Right lobe of liver (tissue), 6 donors: ENCODE measurements at regions not wholly inside any gene's neighbourhood (a gene's known extent, or its start where the extent isn't known, plus 50 kb on each side); places are given as distances from the start of the nearest gene placed in this dataset.
A peak's percentile ranks its signal among the peaks of the same experiment; 100 is the strongest.

ENCODE experiments used
- ATAC-seq, 4 donors: fragments of 200-7000 bp; cut with Tn5 transposase; one replicate each; pipeline ENCODE4 v1.9.1; 2020; ENCODE audit warnings: mild to moderate bottlenecking in 4 of 4, moderate library complexity in 4 of 4
- DNase-seq, 3 donors: peaks; one replicate each; pipeline ENCODE4 v3.0.0-alpha.2; 2020
- H3K27ac ChIP-seq, 3 donors: fragments of 200-600 bp; one replicate each; pipeline ENCODE4 v1.8.0; 2022
- H3K27me3 ChIP-seq, 2 donors: fragments of 200-600 bp; one replicate each; pipeline ENCODE4 v1.8.0; 2022
- H3K36me3 ChIP-seq, 4 donors: fragments of 200-600 bp; sonication (generic) in 1 of 4; one replicate each; pipeline versions ENCODE4 v1.5.1 to v1.8.0; 2017 to 2022; ENCODE audit warnings: control low read depth in 1 of 4
- H3K4me1 ChIP-seq, 4 donors: fragments of 200-600 bp; sonication (generic) in 1 of 4; one replicate each; pipeline versions ENCODE4 v1.5.1 to v1.8.0; 2017 to 2022; ENCODE audit warnings: control low read depth in 1 of 4
- H3K4me3 ChIP-seq, 3 donors: fragments of 200-600 bp; one replicate each; pipeline ENCODE4 v1.8.0; 2022
- H3K9me3 ChIP-seq, 4 donors: fragments of 200-600 bp; sonication (generic) in 1 of 4; one replicate each; pipeline versions ENCODE4 v1.5.1 to v1.8.0; 2017 to 2022; ENCODE audit warnings: control low read depth in 1 of 4
- CTCF ChIP-seq, 4 donors: fragments of 200-600 bp in 3 of 4; fragments of 450-650 bp in 1 of 4; IDR thresholded peaks; one replicate each; pipeline versions ENCODE4 v1.5.1 to v1.8.0; 2016 to 2022; ENCODE audit warnings: antibody characterized with exemption in 4 of 4, mild to moderate bottlenecking in 2 of 4
- POLR2A ChIP-seq: fragments of 450-650 bp; IDR thresholded peaks from one replicate; pipeline ENCODE4 v1.6.1; 2017; ENCODE audit warnings: antibody characterized with exemption, mild to moderate bottlenecking
- WGBS: methylation state at CpG from one replicate; pipeline ENCODE4 v1.1.6; 2018; ENCODE audit warnings: low coverage, low lambda C conversion rate; ENCODE audit not compliant: insufficient coverage; ENCODE audit errors: missing lambda C conversion rate; 5-methylcytosine and 5-hydroxymethylcytosine counted together
- intact Hi-C, 2 donors: fragments of 100-400 bp; cut with DNase I; formaldehyde crosslinking; loops; one replicate each; pipeline versions ENCODE4 v1.11.2 to v1.14.1; 2022
- donor health status: DM: no; HTN: yes; CAD: no.
- donor health status: DM: no; HTN: no; CAD: no.
- donor health status: DM: no; HTN: no; CAD: no.
- donor health status: DM: no; HTN: yes; CAD: no.
- donor health status: DM: no; HTN: yes; CAD: no.

GRCh38 chr15:69755551-69756310, 303.1 kb downstream of the RPLP1 start:
- Histone ChIP-seq H3K36me3 (no peaks in the 10 kb centered on the region), H3K4me1 (no peaks in the 10 kb centered on the region), H3K27me3 (no peaks in the 10 kb centered on the region), H3K27ac (no peak overlapping the region), H3K4me3 (no peak overlapping the region), H3K9me3 (no peaks in the 10 kb centered on the region)
- intact Hi-C loops, result no loop called here
- 18% methylated on average over 6 of the region's 7 CpGs for WGBS
- ATAC-seq (peak in 2 of 4 donors; percentile 14 to 34), DNase-seq (peak in 1 of 3 donors; percentile 32)
- no peak for TF ChIP-seq CTCF (IDR thresholded peaks at IDR 0.05)
- TF ChIP-seq POLR2A, result no peak

- ATAC-seq (no peak), DNase-seq (no peak)
- H3K4me1 ChIP-seq, result no peaks in the 10 kb centered on the region
- no peak for TF ChIP-seq CTCF (IDR thresholded peaks at IDR 0.05)
- no peak for TF ChIP-seq POLR2A
- no peak overlapping the region for H3K4me3 ChIP-seq
- H3K27ac ChIP-seq, result no peak overlapping the region
- H3K27me3 ChIP-seq, result no peaks in the 10 kb centered on the region
- 92% methylated on average over 2 of the region's 3 CpGs for WGBS
- no peaks in the 10 kb centered on the region for H3K9me3 ChIP-seq
- intact Hi-C loops, result no loop called here
- no peaks in the 10 kb centered on the region for H3K36me3 ChIP-seq
These were observed 303.8 kb downstream of the RPLP1 start for GRCh38 chr15:69756440-69756839.

- DNase-seq, result no peak
- no peak for ATAC-seq
- Histone ChIP-seq H3K9me3 (no peaks in the 10 kb centered on the region), H3K4me3 (no peak overlapping the region), H3K36me3 (no peaks in the 10 kb centered on the region), H3K27me3 (no peaks in the 10 kb centered on the region), H3K27ac (no peak overlapping the region), H3K4me1 (no peaks in the 10 kb centered on the region)
- intact Hi-C loops, result no loop called here
- TF ChIP-seq POLR2A (no peak), CTCF (IDR thresholded peaks at IDR 0.05) (no peak)
- WGBS, result 87% methylated on average over 6 of the region's 6 CpGs
These were observed 304.6 kb downstream of the RPLP1 start for GRCh38 chr15:69757186-69757585.

GRCh38 chr15:69758291-69758771, 305.7 kb downstream of the RPLP1 start:
- no peaks in the 10 kb centered on the region for H3K27me3 ChIP-seq
- no peak overlapping the region for H3K4me3 ChIP-seq
- H3K9me3 ChIP-seq, result no peaks in the 10 kb centered on the region
- no peaks in the 10 kb centered on the region for H3K36me3 ChIP-seq
- WGBS, result 96% methylated on average over 2 of the region's 2 CpGs
- TF ChIP-seq POLR2A (no peak), CTCF (IDR thresholded peaks at IDR 0.05) (no peak)
- intact Hi-C loops, result no loop called here
- no peak overlapping the region for H3K27ac ChIP-seq
- ATAC-seq, result no peak
- no peaks in the 10 kb centered on the region for H3K4me1 ChIP-seq
- DNase-seq, result no peak
